ENCODE measurements at regions not wholly inside any gene's neighbourhood (a gene's known extent, or its start where the extent isn't known, plus 50 kb on each side); places are given as distances from the start of the nearest gene placed in this dataset.

DNA sequence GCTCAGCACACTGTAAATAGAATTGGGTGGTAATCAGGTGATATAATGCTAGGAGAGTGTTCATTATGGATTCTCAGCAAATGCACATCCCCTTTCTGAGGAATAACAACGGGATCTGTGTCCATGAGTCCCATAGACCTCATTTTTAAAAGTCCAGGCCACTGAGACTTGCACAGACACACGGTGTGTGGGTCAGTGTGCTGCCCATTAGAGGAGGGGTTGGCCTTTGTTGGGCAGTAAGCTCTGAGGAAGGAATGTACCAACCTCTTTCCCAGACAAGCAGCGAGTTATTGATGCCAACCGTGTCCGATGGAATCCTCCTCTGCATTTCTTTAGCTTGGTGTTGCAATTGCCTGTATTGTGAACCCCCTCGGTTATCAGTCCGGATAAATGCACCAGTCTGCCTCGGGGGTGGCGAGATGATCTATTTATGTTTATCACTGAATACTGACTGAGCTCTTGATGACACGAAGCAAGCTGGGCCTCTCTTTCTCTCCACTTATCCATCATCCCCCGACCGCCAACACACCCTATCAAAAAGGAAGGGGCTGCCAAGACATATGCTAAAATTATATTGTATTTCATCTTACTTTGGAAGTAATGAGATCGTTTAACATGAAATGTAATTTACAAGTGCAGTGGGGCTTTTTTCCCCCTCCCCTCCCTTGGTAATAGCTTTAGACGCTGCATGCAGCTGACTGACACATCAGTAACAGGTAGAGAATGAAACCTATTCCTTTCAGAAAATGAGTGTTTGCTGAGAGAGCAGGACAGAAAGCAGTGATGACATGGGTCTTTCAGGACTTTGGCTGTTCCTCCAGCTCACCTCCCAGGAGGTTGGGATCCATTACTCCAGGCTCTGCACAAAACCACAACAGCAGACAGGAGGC, 126.6 kb upstream of the ST8SIA2 start:
- in situ Hi-C loops (cut with MboI; ENCODE audit: low sequenced_read_pairs): no loop called here
- H4K5ac ChIP-seq (ENCODE audit: low read depth, low read length): no peak overlapping the region
- no peak for TF ChIP-seq MXI1 (IDR thresholded peaks at IDR 0.05; ENCODE audit: borderline replicate concordance, low read depth, low read length)
- TF ChIP-seq, protein P1, sequence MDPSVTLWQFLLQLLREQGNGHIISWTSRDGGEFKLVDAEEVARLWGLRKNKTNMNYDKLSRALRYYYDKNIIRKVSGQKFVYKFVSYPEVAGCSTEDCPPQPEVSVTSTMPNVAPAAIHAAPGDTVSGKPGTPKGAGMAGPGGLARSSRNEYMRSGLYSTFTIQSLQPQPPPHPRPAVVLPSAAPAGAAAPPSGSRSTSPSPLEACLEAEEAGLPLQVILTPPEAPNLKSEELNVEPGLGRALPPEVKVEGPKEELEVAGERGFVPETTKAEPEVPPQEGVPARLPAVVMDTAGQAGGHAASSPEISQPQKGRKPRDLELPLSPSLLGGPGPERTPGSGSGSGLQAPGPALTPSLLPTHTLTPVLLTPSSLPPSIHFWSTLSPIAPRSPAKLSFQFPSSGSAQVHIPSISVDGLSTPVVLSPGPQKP (IDR thresholded peaks at IDR 0.05; ENCODE audit: borderline replicate concordance, low read depth, low read length): no peak
- no peak for TF ChIP-seq CEBPB (IDR thresholded peaks at IDR 0.05; ENCODE audit: low read depth, low read length)
- no peak for TF ChIP-seq RCOR1 (IDR thresholded peaks at IDR 0.05; ENCODE audit: insufficient replicate concordance, low read length)
- no peak for TF ChIP-seq MAZ (IDR thresholded peaks at IDR 0.05; ENCODE audit: borderline replicate concordance, low read depth, low read length)
- TF ChIP-seq, protein P2, sequence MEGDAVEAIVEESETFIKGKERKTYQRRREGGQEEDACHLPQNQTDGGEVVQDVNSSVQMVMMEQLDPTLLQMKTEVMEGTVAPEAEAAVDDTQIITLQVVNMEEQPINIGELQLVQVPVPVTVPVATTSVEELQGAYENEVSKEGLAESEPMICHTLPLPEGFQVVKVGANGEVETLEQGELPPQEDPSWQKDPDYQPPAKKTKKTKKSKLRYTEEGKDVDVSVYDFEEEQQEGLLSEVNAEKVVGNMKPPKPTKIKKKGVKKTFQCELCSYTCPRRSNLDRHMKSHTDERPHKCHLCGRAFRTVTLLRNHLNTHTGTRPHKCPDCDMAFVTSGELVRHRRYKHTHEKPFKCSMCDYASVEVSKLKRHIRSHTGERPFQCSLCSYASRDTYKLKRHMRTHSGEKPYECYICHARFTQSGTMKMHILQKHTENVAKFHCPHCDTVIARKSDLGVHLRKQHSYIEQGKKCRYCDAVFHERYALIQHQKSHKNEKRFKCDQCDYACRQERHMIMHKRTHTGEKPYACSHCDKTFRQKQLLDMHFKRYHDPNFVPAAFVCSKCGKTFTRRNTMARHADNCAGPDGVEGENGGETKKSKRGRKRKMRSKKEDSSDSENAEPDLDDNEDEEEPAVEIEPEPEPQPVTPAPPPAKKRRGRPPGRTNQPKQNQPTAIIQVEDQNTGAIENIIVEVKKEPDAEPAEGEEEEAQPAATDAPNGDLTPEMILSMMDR (conservative IDR thresholded peaks at IDR 0.05; ENCODE audit: low read depth, low read length): no peak
- TF ChIP-seq CHD1 (IDR thresholded peaks at IDR 0.05; ENCODE audit: low read depth, low read length): no peak
- TF ChIP-seq SMC3 (IDR thresholded peaks at IDR 0.05; ENCODE audit: low read depth, low read length): no peak
- no peak for TF ChIP-seq FOS (IDR thresholded peaks at IDR 0.05; ENCODE audit: low read depth, low read length)
- TF ChIP-seq MAFK (IDR thresholded peaks at IDR 0.05; ENCODE audit: low read depth, low read length): no peak
- no peak for TF ChIP-seq POLR2A (IDR thresholded peaks at IDR 0.05; ENCODE audit: low read depth, low read length)
- TF ChIP-seq RAD21 (IDR thresholded peaks at IDR 0.05; ENCODE audit: low read length): no peak
- TF ChIP-seq BHLHE40 (IDR thresholded peaks at IDR 0.05; ENCODE audit: low read depth, low read length): no peak
- no peak for TF ChIP-seq RFX5 (IDR thresholded peaks at IDR 0.05; ENCODE audit: low read depth, low read length)

More for the DNA sequence above, 126.6 kb upstream of the ST8SIA2 start:
- no peak overlapping the region for H3K27ac ChIP-seq (ENCODE audit: insufficient read depth, low read length)
- no peak overlapping the region for H4K91ac ChIP-seq (ENCODE audit: insufficient read depth, low read depth, low read length)
- no peaks in the 10 kb centered on the region for H4K20me1 ChIP-seq (ENCODE audit: insufficient read depth, low read length)
- no peaks in the 10 kb centered on the region for H3K9me1 ChIP-seq (ENCODE audit: insufficient read depth, low read length)
- DNase-seq: no peak
- ATAC-seq (ENCODE audit: low read depth): no peak
- H2AFZ ChIP-seq (replicated peaks; ENCODE audit: low read length, poor library complexity): no peak overlapping the region
- no peak overlapping the region for H3K4me3 ChIP-seq (ENCODE audit: insufficient read depth, low read depth, low read length)
- H2AK5ac ChIP-seq (ENCODE audit: low read depth, low read length): no peak overlapping the region
- no peak overlapping the region for H3K9ac ChIP-seq (ENCODE audit: low read depth, low read length)
- no peak overlapping the region for H2BK120ac ChIP-seq (ENCODE audit: low read depth, low read length)
- BruUV-seq (replicated peaks): no TSS peak
- H2BK20ac ChIP-seq (ENCODE audit: low read depth, low read length): no peak overlapping the region
- no peaks in the 10 kb centered on the region for H3K36me3 ChIP-seq (ENCODE audit: control insufficient read depth, insufficient read depth, low read length)
- H3K4me2 ChIP-seq (ENCODE audit: low read depth, low read length): no peak overlapping the region
- ChIA-PET POLR2A (ENCODE audit: unreplicated experiment) (no interaction called here), CTCF (no interaction called here)
- no CpG with 5 or more reads among the region's 14 CpGs for WGBS, 2 experiments (ENCODE audit: extremely low coverage in 2 of 2, insufficient read length in 1 of 2)
- peaks cover 8% of the 10 kb centered on the region for H3K9me3 ChIP-seq (ENCODE audit: control insufficient read depth, insufficient read depth, low read length)
- dilution Hi-C loops (cut with HindIII; ENCODE audit: low sequenced_read_pairs, unreplicated experiment) (no loop called here), intact Hi-C loops (cut with micrococcal nuclease) (no loop called here)
- no peaks in the 10 kb centered on the region for H3K79me1 ChIP-seq (ENCODE audit: low read depth in 1 of 2, low read length in 2 of 2)
- no peak overlapping the region for H3K23ac ChIP-seq (ENCODE audit: low read depth, low read length)
- H4K8ac ChIP-seq (ENCODE audit: low read depth in 2 of 2, low read length in 2 of 2): no peak overlapping the region
- H3K18ac ChIP-seq (ENCODE audit: low read depth, low read length): no peak overlapping the region
- H3K27me3 ChIP-seq (ENCODE audit: control insufficient read depth, insufficient read depth, low read length): no peaks in the 10 kb centered on the region
- H3K14ac ChIP-seq (replicated peaks; ENCODE audit: low read depth, low read length): no peak overlapping the region
- no peak overlapping the region for H2BK5ac ChIP-seq (ENCODE audit: low read depth, low read length, poor library complexity, severe bottlenecking)
- no peak overlapping the region for H2AK9ac ChIP-seq (replicated peaks; ENCODE audit: low read depth, low read length, poor library complexity)
- H3K56ac ChIP-seq (ENCODE audit: extremely low read depth, insufficient read depth, low read length): no peak overlapping the region
- no peaks in the 10 kb centered on the region for H3K4me1 ChIP-seq (ENCODE audit: control insufficient read depth, insufficient read depth, low read length)
- no peak overlapping the region for H3K4ac ChIP-seq (ENCODE audit: low read depth, low read length)
- no peak overlapping the region for H2BK15ac ChIP-seq (ENCODE audit: low read depth, low read length)

All from IMR-90 (cell line).